ENCODE measurements at regions not wholly inside any gene's neighbourhood (a gene's known extent, or its start where the extent isn't known, plus 50 kb on each side); places are given as distances from the start of the nearest gene placed in this dataset.

DNA sequence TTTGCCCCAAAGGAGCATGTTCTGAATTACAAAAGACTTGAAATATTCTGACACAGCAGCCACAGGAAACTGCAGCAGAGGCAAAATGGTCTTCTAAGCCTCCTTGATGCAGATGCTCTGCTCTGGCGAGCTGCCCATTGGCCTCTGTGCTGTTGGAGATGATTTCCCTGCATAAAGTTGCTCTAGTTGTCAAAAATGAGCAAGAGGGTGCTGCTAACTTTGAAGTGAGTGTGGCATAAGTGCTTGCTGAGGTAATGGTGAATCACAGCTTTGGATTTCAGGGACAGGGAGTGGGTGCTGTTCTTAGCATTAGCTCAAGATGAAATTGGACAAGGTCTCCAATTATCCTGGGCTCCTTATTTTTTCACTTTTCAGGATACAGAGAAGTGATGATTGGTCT, 435.4 kb downstream of the TMEM135 start:
- Histone ChIP-seq H3K4ac (replicated peaks; ENCODE audit: insufficient read length, low read depth, low read length) (no peak overlapping the region), H2AK5ac (ENCODE audit: low read depth, low read length) (no peak overlapping the region), H3K23me2 (ENCODE audit: low read depth, low read length) (no peaks in the 10 kb centered on the region), H3K4me1 (replicated peaks in 1 of 4; ENCODE audit: control insufficient read depth in 3 of 4, insufficient read depth in 4 of 4, low read length in 3 of 4) (no peaks in the 10 kb centered on the region), H3K14ac (ENCODE audit: insufficient read length) (no peak overlapping the region), H2BK5ac (ENCODE audit: low read depth, low read length) (no peak overlapping the region), H3K56ac (replicated peaks; ENCODE audit: insufficient read length, low read depth, low read length) (no peak overlapping the region), H3K27me3 (replicated peaks in 1 of 4; ENCODE audit: control insufficient read depth in 3 of 4, extremely low read depth in 1 of 4, insufficient read depth in 3 of 4, low read length in 3 of 4) (peaks cover 0 to 1% (median 0%) of the 10 kb centered on the region in 4 experiments; a peak in 1 of 7 replicates), H2BK12ac (ENCODE audit: low read depth, low read length) (no peak overlapping the region), H4K20me1 (replicated peaks in 1 of 2; ENCODE audit: control insufficient read depth in 1 of 2, insufficient read depth in 2 of 2, low read length in 2 of 2) (no peaks in the 10 kb centered on the region), H3K27ac (ENCODE audit: low read depth, low read length) (no peak overlapping the region), H3K23ac (ENCODE audit: insufficient read length) (no peak overlapping the region), H4K5ac (ENCODE audit: insufficient read length, low read depth, low read length) (no peak overlapping the region), H3K9ac (replicated peaks in 1 of 4; ENCODE audit: extremely low read depth in 1 of 4, low read depth in 3 of 4, low read length in 3 of 4) (no peak overlapping the region; a peak in 1 of 7 replicates), H3K4me3 (ENCODE audit: extremely low read depth in 1 of 4, insufficient read depth in 2 of 4, low read depth in 3 of 4, low read length in 4 of 4) (no peak overlapping the region), H3K9me3 (ENCODE audit: insufficient read depth in 2 of 2, low read depth in 1 of 2, low read length in 1 of 2) (no peaks in the 10 kb centered on the region), H3K4me2 (ENCODE audit: insufficient read depth in 1 of 2, low read depth in 2 of 2, low read length in 2 of 2) (no peak overlapping the region), H4K8ac (ENCODE audit: extremely low read depth, insufficient read depth, low read length) (no peak overlapping the region), H2BK15ac (ENCODE audit: low read length) (no peak overlapping the region), H3K79me2 (ENCODE audit: control insufficient read depth in 1 of 2, insufficient read depth in 2 of 2, low read length in 2 of 2) (no peaks in the 10 kb centered on the region), H3K18ac (ENCODE audit: extremely low read depth, low read length) (no peak overlapping the region), H3K79me1 (ENCODE audit: low read depth, low read length) (no peaks in the 10 kb centered on the region), H2BK20ac (ENCODE audit: low read length) (no peak overlapping the region), H4K91ac (replicated peaks; ENCODE audit: insufficient read length, low read length) (no peak overlapping the region), H2AFZ (ENCODE audit: low read length) (no peak overlapping the region; the same call in 1 of the 2 replicates), H2BK120ac (replicated peaks; ENCODE audit: low read depth, low read length) (no peak overlapping the region), H3K36me3 (ENCODE audit: control insufficient read depth in 2 of 4, insufficient read depth in 4 of 4, low read length in 3 of 4) (no peaks in the 10 kb centered on the region)
- ChIA-PET CTCF (ENCODE audit: partially characterized antibody) (interaction anchor here (0.6 to 2.1 kb wide), 4 partner anchors 9 to 1965 kb away, joined by 3 to 7 read pairs (median 4); no protein-coding TSS in a partner anchor), POLR2A (ENCODE audit: partially characterized antibody) (no interaction called here)
- WGBS, 2 experiments (ENCODE audit: extremely low coverage in 1 of 2, insufficient coverage in 1 of 2, insufficient read length in 1 of 2, insufficient replicate concordance in 2 of 2, low coverage in 1 of 2, low lambda C conversion rate in 2 of 2, missing lambda C conversion rate in 1 of 2): 75% methylated on average over 1 of the region's 1 CpG; no CpG with 5 or more reads in 1 of the 2 experiments
- FAIRE-seq: no peak
- no peak for DNase-seq (ENCODE audit: low read depth in 1 of 2, low spot score in 2 of 2)
- no peak for TF ChIP-seq EGR1 (IDR thresholded peaks at IDR 0.05; ENCODE audit: borderline replicate concordance, low read depth, low read length)
- no peak for TF ChIP-seq KDM5A (IDR thresholded peaks at IDR 0.05; ENCODE audit: low read length)
- no peak for TF ChIP-seq SP1 (IDR thresholded peaks at IDR 0.05; ENCODE audit: low read depth, low read length)
- TF ChIP-seq, protein P1, sequence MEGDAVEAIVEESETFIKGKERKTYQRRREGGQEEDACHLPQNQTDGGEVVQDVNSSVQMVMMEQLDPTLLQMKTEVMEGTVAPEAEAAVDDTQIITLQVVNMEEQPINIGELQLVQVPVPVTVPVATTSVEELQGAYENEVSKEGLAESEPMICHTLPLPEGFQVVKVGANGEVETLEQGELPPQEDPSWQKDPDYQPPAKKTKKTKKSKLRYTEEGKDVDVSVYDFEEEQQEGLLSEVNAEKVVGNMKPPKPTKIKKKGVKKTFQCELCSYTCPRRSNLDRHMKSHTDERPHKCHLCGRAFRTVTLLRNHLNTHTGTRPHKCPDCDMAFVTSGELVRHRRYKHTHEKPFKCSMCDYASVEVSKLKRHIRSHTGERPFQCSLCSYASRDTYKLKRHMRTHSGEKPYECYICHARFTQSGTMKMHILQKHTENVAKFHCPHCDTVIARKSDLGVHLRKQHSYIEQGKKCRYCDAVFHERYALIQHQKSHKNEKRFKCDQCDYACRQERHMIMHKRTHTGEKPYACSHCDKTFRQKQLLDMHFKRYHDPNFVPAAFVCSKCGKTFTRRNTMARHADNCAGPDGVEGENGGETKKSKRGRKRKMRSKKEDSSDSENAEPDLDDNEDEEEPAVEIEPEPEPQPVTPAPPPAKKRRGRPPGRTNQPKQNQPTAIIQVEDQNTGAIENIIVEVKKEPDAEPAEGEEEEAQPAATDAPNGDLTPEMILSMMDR (IDR thresholded peaks at IDR 0.05; ENCODE audit: control extremely low read depth in 1 of 3, insufficient read depth in 1 of 3, low read depth in 1 of 3, low read length in 3 of 3): no peak
- no peak for TF ChIP-seq PHF8 (conservative IDR thresholded peaks at IDR 0.05; ENCODE audit: low read depth, low read length)
- no peak for TF ChIP-seq CTBP2 (IDR thresholded peaks at IDR 0.05; ENCODE audit: borderline replicate concordance, insufficient read depth, insufficient read length, low read length)
- TF ChIP-seq BRCA1 (IDR thresholded peaks at IDR 0.05; ENCODE audit: low read depth, low read length): no peak
- no peak for TF ChIP-seq JUND (IDR thresholded peaks at IDR 0.05; ENCODE audit: low read length)
- TF ChIP-seq SP4 (IDR thresholded peaks at IDR 0.05; ENCODE audit: low read length): no peak
- TF ChIP-seq TCF12 (IDR thresholded peaks at IDR 0.05; ENCODE audit: low read depth, low read length): no peak
- TF ChIP-seq TAF7 (optimal IDR thresholded peaks at IDR 0.05; ENCODE audit: borderline replicate concordance, low read depth, low read length): no peak
- TF ChIP-seq GTF2F1 (IDR thresholded peaks at IDR 0.05; ENCODE audit: borderline replicate concordance, low read depth, low read length): no peak
- no peak for TF ChIP-seq CEBPB (IDR thresholded peaks at IDR 0.05; ENCODE audit: low read depth, low read length)
